Activated B cell treated with CpG ODN at 0.5 μM for 24 hours (primary cell): ENCODE measurements at regions not wholly inside any gene's neighbourhood (a gene's known extent, or its start where the extent isn't known, plus 50 kb on each side); places are given as distances from the start of the nearest gene placed in this dataset.

ENCODE experiments used
- ATAC-seq: fragments of 200-7000 bp; cut with Tn5 transposase; one replicate; pipeline ENCODE4 v1.10.0; 2021; ENCODE audit warnings: low read depth, mild to moderate bottlenecking, moderate library complexity
- CTCF ChIA-PET: fragments of 350-600 bp; sonication (Branson Sonifier 250); formaldehyde crosslinking; loops from one replicate; lab custom pipeline; 2021; ENCODE audit warnings: antibody characterized with exemption; lab: Charles Lee
- POLR2A ChIA-PET: fragments of 350-600 bp; sonication (Branson Sonifier 250); formaldehyde crosslinking; loops from one replicate; lab custom pipeline; 2021; ENCODE audit warnings: antibody characterized with exemption; lab: Charles Lee
- DNase-seq: peaks from one replicate; pipeline ENCODE4 v3.0.0; 2022
- H3K27ac Mint-ChIP-seq: one replicate; pipeline ENCODE4 v1.8.0; 2020; ENCODE audit warnings: mixed read lengths
- H3K27me3 Mint-ChIP-seq: one replicate; pipeline ENCODE4 v1.8.0; 2021; ENCODE audit warnings: mixed read lengths
- H3K36me3 Mint-ChIP-seq: one replicate; pipeline ENCODE4 v1.8.0; 2021; ENCODE audit warnings: low read depth, mixed read lengths
- H3K4me1 Mint-ChIP-seq: one replicate; pipeline ENCODE4 v1.8.0; 2021; ENCODE audit warnings: mixed read lengths
- H3K4me3 Mint-ChIP-seq: one replicate; pipeline ENCODE4 v1.8.0; 2020; ENCODE audit warnings: mild to moderate bottlenecking, mixed read lengths
- H3K9me3 Mint-ChIP-seq: one replicate; pipeline ENCODE4 v1.8.0; 2020; ENCODE audit warnings: mixed read lengths
- CTCF ChIP-seq: fragments of 200-600 bp; IDR thresholded peaks from one replicate; pipeline ENCODE4 v1.8.0; 2022; ENCODE audit warnings: antibody characterized with exemption, mild to moderate bottlenecking
- intact Hi-C: fragments of 100-400 bp; cut with micrococcal nuclease; formaldehyde crosslinking; loops from one replicate; pipeline ENCODE4 v1.15.1; 2024

- no peaks in the 10 kb centered on the region for H3K36me3 Mint-ChIP-seq
- no peak for TF ChIP-seq CTCF
- no peaks in the 10 kb centered on the region for H3K4me1 Mint-ChIP-seq
- no peak overlapping the region for H3K4me3 Mint-ChIP-seq
- H3K27ac Mint-ChIP-seq = no peak overlapping the region
- intact Hi-C loops = no loop called here
- POLR2A ChIA-PET = no interaction called here
- CTCF ChIA-PET = no interaction called here
- peaks cover 4% of the 10 kb centered on the region for H3K27me3 Mint-ChIP-seq
- no peak for ATAC-seq
- no peak for DNase-seq
- H3K9me3 Mint-ChIP-seq = no peaks in the 10 kb centered on the region
Observed at GRCh38 chr10:90665905-90666662, 191.8 kb downstream of the HTR7 start.

GRCh38 chr10:90674461-90674860, 183.4 kb downstream of the HTR7 start:
- Mint-ChIP-seq H3K4me3 (no peak overlapping the region), H3K27ac (no peak overlapping the region), H3K4me1 (no peaks in the 10 kb centered on the region), H3K27me3 (peaks cover 8% of the 10 kb centered on the region), H3K36me3 (no peaks in the 10 kb centered on the region), H3K9me3 (no peaks in the 10 kb centered on the region)
- CTCF ChIA-PET = no interaction called here
- intact Hi-C loops = no loop called here
- TF ChIP-seq CTCF = no peak
- POLR2A ChIA-PET = no interaction called here
- DNase-seq (no peak), ATAC-seq (no peak)

GRCh38 chr10:90674928-90675327, 182.9 kb downstream of the HTR7 start:
- ATAC-seq (no peak), DNase-seq (no peak)
- no peaks in the 10 kb centered on the region for H3K4me1 Mint-ChIP-seq
- H3K27ac Mint-ChIP-seq = no peak overlapping the region
- H3K9me3 Mint-ChIP-seq = no peaks in the 10 kb centered on the region
- no peaks in the 10 kb centered on the region for H3K36me3 Mint-ChIP-seq
- no peak overlapping the region for H3K4me3 Mint-ChIP-seq
- ChIA-PET CTCF (no interaction called here), POLR2A (no interaction called here)
- TF ChIP-seq CTCF = no peak
- H3K27me3 Mint-ChIP-seq = peaks cover 7% of the 10 kb centered on the region
- intact Hi-C loops = no loop called here

- no peaks in the 10 kb centered on the region for H3K36me3 Mint-ChIP-seq
- no peaks in the 10 kb centered on the region for H3K4me1 Mint-ChIP-seq
- intact Hi-C loops = no loop called here
- TF ChIP-seq CTCF = no peak
- no peaks in the 10 kb centered on the region for H3K9me3 Mint-ChIP-seq
- CTCF ChIA-PET = no interaction called here
- ATAC-seq = no peak
- no peak overlapping the region for H3K4me3 Mint-ChIP-seq
- peaks cover 7% of the 10 kb centered on the region for H3K27me3 Mint-ChIP-seq
- DNase-seq = no peak
- no peak overlapping the region for H3K27ac Mint-ChIP-seq
- POLR2A ChIA-PET = no interaction called here
Observed at GRCh38 chr10:90675621-90676020, 182.2 kb downstream of the HTR7 start.
